ENCODE measurements at regions not wholly inside any gene's neighbourhood (a gene's known extent, or its start where the extent isn't known, plus 50 kb on each side); places are given as distances from the start of the nearest gene placed in this dataset.

DNA sequence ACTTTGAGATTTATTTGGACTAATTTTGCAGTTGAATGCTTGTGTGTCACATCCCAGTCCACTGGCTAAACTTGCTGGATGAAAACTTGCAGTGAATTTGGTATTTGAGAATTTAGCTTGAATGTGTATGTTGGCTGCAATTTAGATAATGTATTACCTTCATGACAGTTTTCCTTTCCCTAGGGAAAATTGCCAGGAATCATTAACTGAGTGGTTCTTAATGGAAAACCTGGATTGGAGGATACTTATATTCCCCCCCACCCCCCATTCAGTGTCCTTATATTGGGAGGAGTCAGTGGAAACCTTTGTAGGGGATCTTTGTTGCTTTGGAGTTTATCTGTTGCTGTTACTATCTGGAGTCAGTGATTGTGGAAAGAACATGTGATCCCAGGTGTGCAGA, 67.6 kb downstream of the KPNA2 start:
- Histone ChIP-seq H3K4me1 (ENCODE audit: control insufficient read depth, extremely low read depth, insufficient read depth, low read length) (no peaks in the 10 kb centered on the region), H3K27me3 (ENCODE audit: control insufficient read depth, insufficient read depth, low read length) (no peaks in the 10 kb centered on the region), H3K4me2 (ENCODE audit: extremely low read depth, insufficient read depth, low read length) (peak overlapping the region; percentile 0), H3K9me3 (ENCODE audit: control insufficient read depth, insufficient read depth, low read depth, low read length) (no peaks in the 10 kb centered on the region), H4K20me1 (ENCODE audit: control insufficient read depth, extremely low read depth, insufficient read depth, low read length) (no peaks in the 10 kb centered on the region), H2AFZ (ENCODE audit: low read length) (no peak overlapping the region), H3K27ac (ENCODE audit: insufficient read depth, low read length) (no peak overlapping the region), H3K4me3 (replicated peaks in 1 of 4; ENCODE audit: control extremely low read depth in 1 of 4, insufficient read depth in 1 of 4, low read depth in 3 of 4, low read length in 4 of 4) (peak overlapping the region in 2 of 4 experiments; percentile 72 to 73), H3K79me2 (ENCODE audit: control insufficient read depth, insufficient read depth, low read length) (peaks cover 2% of the 10 kb centered on the region), H3K9ac (ENCODE audit: insufficient read depth, low read length) (no peak overlapping the region), H3K36me3 (ENCODE audit: control insufficient read depth, insufficient read depth, low read length) (no peaks in the 10 kb centered on the region)
- no peak for TF ChIP-seq EZH2 (IDR thresholded peaks at IDR 0.05; ENCODE audit: low read length, missing control alignments)
- TF ChIP-seq, protein P1, sequence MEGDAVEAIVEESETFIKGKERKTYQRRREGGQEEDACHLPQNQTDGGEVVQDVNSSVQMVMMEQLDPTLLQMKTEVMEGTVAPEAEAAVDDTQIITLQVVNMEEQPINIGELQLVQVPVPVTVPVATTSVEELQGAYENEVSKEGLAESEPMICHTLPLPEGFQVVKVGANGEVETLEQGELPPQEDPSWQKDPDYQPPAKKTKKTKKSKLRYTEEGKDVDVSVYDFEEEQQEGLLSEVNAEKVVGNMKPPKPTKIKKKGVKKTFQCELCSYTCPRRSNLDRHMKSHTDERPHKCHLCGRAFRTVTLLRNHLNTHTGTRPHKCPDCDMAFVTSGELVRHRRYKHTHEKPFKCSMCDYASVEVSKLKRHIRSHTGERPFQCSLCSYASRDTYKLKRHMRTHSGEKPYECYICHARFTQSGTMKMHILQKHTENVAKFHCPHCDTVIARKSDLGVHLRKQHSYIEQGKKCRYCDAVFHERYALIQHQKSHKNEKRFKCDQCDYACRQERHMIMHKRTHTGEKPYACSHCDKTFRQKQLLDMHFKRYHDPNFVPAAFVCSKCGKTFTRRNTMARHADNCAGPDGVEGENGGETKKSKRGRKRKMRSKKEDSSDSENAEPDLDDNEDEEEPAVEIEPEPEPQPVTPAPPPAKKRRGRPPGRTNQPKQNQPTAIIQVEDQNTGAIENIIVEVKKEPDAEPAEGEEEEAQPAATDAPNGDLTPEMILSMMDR (conservative IDR thresholded peaks at IDR 0.05 in 1 of 2, IDR thresholded peaks at IDR 0.05 in 1 of 2; ENCODE audit: low read depth in 1 of 2, low read length in 2 of 2) = no peak
- DNase-seq (ENCODE audit: low read depth in 2 of 2) = no peak

DNA sequence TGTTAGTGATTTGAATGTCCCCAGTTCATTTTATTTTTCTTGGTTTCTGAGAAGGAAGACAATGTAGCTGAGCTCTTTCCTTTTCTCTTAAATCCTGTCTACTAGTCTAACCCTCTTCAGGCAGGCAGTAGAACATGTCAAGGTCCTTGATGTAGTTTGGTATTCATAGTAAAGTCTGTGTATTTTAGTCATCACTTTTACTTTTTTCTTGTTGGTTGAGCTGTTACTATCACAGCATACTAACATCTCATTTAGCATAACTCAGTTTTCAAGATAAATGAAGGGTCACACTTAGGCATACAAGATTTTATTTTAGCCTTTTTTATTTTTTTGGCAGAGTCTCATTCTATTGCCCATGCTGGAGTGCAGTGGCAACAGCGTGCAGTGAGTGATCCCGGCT, 70.5 kb downstream of the KPNA2 start:
- Histone ChIP-seq H3K9ac (ENCODE audit: insufficient read depth, low read length) (no peak overlapping the region), H3K4me3 (replicated peaks in 1 of 4; ENCODE audit: control extremely low read depth in 1 of 4, insufficient read depth in 1 of 4, low read depth in 3 of 4, low read length in 4 of 4) (no peak overlapping the region), H3K4me1 (ENCODE audit: control insufficient read depth, extremely low read depth, insufficient read depth, low read length) (no peaks in the 10 kb centered on the region), H3K27me3 (ENCODE audit: control insufficient read depth, insufficient read depth, low read length) (no peaks in the 10 kb centered on the region), H3K4me2 (ENCODE audit: extremely low read depth, insufficient read depth, low read length) (no peak overlapping the region), H3K36me3 (ENCODE audit: control insufficient read depth, insufficient read depth, low read length) (no peaks in the 10 kb centered on the region), H4K20me1 (ENCODE audit: control insufficient read depth, extremely low read depth, insufficient read depth, low read length) (no peaks in the 10 kb centered on the region), H3K79me2 (ENCODE audit: control insufficient read depth, insufficient read depth, low read length) (peaks cover 2% of the 10 kb centered on the region), H3K27ac (ENCODE audit: insufficient read depth, low read length) (no peak overlapping the region), H2AFZ (ENCODE audit: low read length) (no peak overlapping the region), H3K9me3 (ENCODE audit: control insufficient read depth, insufficient read depth, low read depth, low read length) (no peaks in the 10 kb centered on the region)
- no peak for DNase-seq (ENCODE audit: low read depth in 2 of 2)
- TF ChIP-seq EZH2 (IDR thresholded peaks at IDR 0.05; ENCODE audit: low read length, missing control alignments) = no peak
- TF ChIP-seq, protein P1 (conservative IDR thresholded peaks at IDR 0.05 in 1 of 2, IDR thresholded peaks at IDR 0.05 in 1 of 2; ENCODE audit: low read depth in 1 of 2, low read length in 2 of 2) = no peak

DNA sequence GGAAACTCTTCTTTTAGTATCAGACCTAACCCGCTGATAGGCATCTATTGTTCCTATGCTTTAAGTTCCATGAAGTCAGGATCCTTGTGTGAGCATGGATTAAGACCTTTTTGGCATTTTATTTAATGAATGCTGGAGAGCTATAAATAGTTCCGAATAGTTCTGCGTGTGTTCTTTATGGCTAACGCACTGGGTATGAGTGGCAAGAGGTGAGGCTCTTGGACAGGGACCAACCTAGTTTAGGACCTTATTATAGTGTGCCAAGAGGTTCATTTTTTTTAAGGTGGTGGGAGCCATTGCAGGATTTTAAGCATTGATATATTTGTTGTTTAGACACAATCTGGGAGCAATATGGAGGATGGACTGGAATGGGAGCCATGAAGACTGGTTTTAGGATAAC, 71.8 kb downstream of the KPNA2 start:
- DNase-seq (ENCODE audit: low read depth in 2 of 2) = no peak
- TF ChIP-seq EZH2 (IDR thresholded peaks at IDR 0.05; ENCODE audit: low read length, missing control alignments) = no peak
- TF ChIP-seq, protein P1 (conservative IDR thresholded peaks at IDR 0.05 in 1 of 2, IDR thresholded peaks at IDR 0.05 in 1 of 2; ENCODE audit: low read depth in 1 of 2, low read length in 2 of 2) = no peak
- H3K27me3 ChIP-seq (ENCODE audit: control insufficient read depth, insufficient read depth, low read length) = no peaks in the 10 kb centered on the region
- no peak overlapping the region for H3K9ac ChIP-seq (ENCODE audit: insufficient read depth, low read length)
- H3K27ac ChIP-seq (ENCODE audit: insufficient read depth, low read length) = no peak overlapping the region
- H2AFZ ChIP-seq (ENCODE audit: low read length) = no peak overlapping the region
- no peaks in the 10 kb centered on the region for H3K9me3 ChIP-seq (ENCODE audit: control insufficient read depth, insufficient read depth, low read depth, low read length)
- no peaks in the 10 kb centered on the region for H3K4me1 ChIP-seq (ENCODE audit: control insufficient read depth, extremely low read depth, insufficient read depth, low read length)
- H3K79me2 ChIP-seq (ENCODE audit: control insufficient read depth, insufficient read depth, low read length) = peaks cover 2% of the 10 kb centered on the region
- no peaks in the 10 kb centered on the region for H4K20me1 ChIP-seq (ENCODE audit: control insufficient read depth, extremely low read depth, insufficient read depth, low read length)
- no peak overlapping the region for H3K4me2 ChIP-seq (ENCODE audit: extremely low read depth, insufficient read depth, low read length)
- H3K4me3 ChIP-seq (replicated peaks in 1 of 4; ENCODE audit: control extremely low read depth in 1 of 4, insufficient read depth in 1 of 4, low read depth in 3 of 4, low read length in 4 of 4) = no peak overlapping the region
- H3K36me3 ChIP-seq (ENCODE audit: control insufficient read depth, insufficient read depth, low read length) = no peaks in the 10 kb centered on the region

All from fibroblast of lung (primary cell).